Tibial nerve (tissue), 4 donors: ENCODE measurements at regions not wholly inside any gene's neighbourhood (a gene's known extent, or its start where the extent isn't known, plus 50 kb on each side); places are given as distances from the start of the nearest gene placed in this dataset. TPM values are rescaled to one million over a fixed set of nuclear protein-coding genes. Genes with fewer than 3 reads are reported as not detected.
A peak's percentile ranks its signal among the peaks of the same experiment; 100 is the strongest.

Source experiments
- DNase-seq, 2 donors: peaks; one replicate each; pipeline ENCODE4 v3.0.0-alpha.2; 2019; ENCODE audit warnings: low spot score in 2 of 2
- H3K27ac ChIP-seq, 4 donors: fragments of 200-600 bp; sonication (generic) in 3 of 4; one replicate each; pipeline ENCODE4 v1.5.1; 2017 to 2019; ENCODE audit warnings: mild to moderate bottlenecking in 1 of 4
- H3K27me3 ChIP-seq, 2 donors: fragments of 200-600 bp; sonication (generic) in 1 of 2; one replicate each; pipeline versions ENCODE4 v1.5.1 to v1.6.0; 2017 to 2019
- H3K36me3 ChIP-seq, 3 donors: fragments of 200-600 bp; sonication (generic); one replicate each; pipeline ENCODE4 v1.5.1; 2018 to 2019
- H3K4me1 ChIP-seq, 4 donors: fragments of 200-600 bp; sonication (generic) in 3 of 4; one replicate each; pipeline ENCODE4 v1.5.1; 2017 to 2019
- H3K4me3 ChIP-seq, 4 donors: fragments of 200-600 bp; sonication (generic) in 3 of 4; one replicate each; pipeline ENCODE4 v1.5.1; 2017 to 2019; ENCODE audit warnings: mild to moderate bottlenecking in 1 of 4, moderate library complexity in 1 of 4
- H3K9me3 ChIP-seq, 4 donors: fragments of 200-600 bp; sonication (generic) in 3 of 4; one replicate each; pipeline ENCODE4 v1.5.1; 2017 to 2019
- EP300 ChIP-seq, 2 donors: sonication (generic); formaldehyde crosslinking; IDR thresholded peaks; one replicate each; pipeline ENCODE4 v1.6.1; 2017; ENCODE audit warnings: antibody characterized with exemption in 2 of 2, mild to moderate bottlenecking in 1 of 2
- POLR2A ChIP-seq, 2 donors: fragments of 450-650 bp; IDR thresholded peaks; one replicate each; pipeline ENCODE4 v1.6.1; 2017; ENCODE audit warnings: antibody characterized with exemption in 2 of 2, mild to moderate bottlenecking in 2 of 2, moderate library complexity in 2 of 2
- WGBS, 2 donors: methylation state at CpG; one replicate each; pipeline ENCODE4 v1.1.5; 2018; 5-methylcytosine and 5-hydroxymethylcytosine counted together
- small RNA-seq: library from RNA; depleted of rRNA; stranded (forward); fragments of <200 nt; gene quantifications from one replicate; pipeline ENCODE3, GENCODE V24; 2016
- TF ChIP-seq, protein P1 (sequence below), 5 experiments: fragments of 200-600 bp in 3 of 5; fragments of 450-650 bp in 2 of 5; sonication (generic) in 3 of 5; IDR thresholded peaks; one replicate each; pipeline ENCODE4 v1.5.1; 2016 to 2019; ENCODE audit warnings: antibody characterized with exemption in 5 of 5, mild to moderate bottlenecking in 3 of 5, moderate library complexity in 2 of 5

DNA sequence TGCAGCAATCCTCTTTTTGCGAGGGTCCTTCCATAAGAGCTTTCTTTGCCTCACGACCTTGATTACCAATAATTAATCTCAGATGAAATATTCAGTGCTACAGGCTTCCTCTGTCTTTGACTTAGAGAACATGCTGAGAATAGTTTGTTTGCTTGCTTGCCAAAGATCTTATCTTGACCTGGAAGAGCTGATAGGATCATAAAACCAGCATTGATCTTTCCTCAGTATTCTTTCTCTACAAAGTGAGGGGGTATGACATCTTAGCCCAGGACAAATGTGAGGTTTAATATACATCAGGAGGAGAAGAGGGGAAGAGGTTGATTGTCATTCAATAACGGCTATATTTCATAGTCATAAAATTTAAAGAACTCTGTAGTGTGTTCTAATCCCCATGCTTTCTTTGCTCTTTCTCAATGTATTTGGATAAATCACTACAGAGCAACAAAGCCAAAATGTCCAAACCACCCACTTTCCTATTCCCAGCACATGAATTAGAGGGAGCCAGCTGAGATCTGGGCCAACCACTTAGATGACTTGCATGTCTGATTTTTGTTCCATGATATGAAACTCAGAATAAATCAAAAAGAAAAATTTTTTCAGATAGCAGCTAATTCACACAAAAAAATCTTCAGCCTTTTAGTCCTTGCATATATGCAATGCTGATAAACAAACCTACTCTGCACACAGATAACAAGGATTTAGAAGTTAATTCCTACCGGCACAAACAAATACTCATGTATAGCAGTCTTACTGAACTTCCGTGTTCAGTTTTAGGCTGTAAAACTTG is 50.5 kb upstream of the IPO9 start:
- WGBS, 2 donors: 59% methylated on average over 5 of the region's 5 CpGs
- peaks cover 0 to 31% (median 5%) of the 10 kb centered on the region in 4 donors for H3K4me1 ChIP-seq
- no peak overlapping the region for H3K4me3 ChIP-seq
- H3K27ac ChIP-seq: peak overlapping the region in 2 of 4 donors; percentile 21 to 26
- H3K36me3 ChIP-seq: peaks cover 2 to 33% (median 7%) of the 10 kb centered on the region in 3 donors
- H3K27me3 ChIP-seq: no peaks in the 10 kb centered on the region
- DNase-seq: no peak
- no peaks in the 10 kb centered on the region for H3K9me3 ChIP-seq
- TF ChIP-seq, protein P1, sequence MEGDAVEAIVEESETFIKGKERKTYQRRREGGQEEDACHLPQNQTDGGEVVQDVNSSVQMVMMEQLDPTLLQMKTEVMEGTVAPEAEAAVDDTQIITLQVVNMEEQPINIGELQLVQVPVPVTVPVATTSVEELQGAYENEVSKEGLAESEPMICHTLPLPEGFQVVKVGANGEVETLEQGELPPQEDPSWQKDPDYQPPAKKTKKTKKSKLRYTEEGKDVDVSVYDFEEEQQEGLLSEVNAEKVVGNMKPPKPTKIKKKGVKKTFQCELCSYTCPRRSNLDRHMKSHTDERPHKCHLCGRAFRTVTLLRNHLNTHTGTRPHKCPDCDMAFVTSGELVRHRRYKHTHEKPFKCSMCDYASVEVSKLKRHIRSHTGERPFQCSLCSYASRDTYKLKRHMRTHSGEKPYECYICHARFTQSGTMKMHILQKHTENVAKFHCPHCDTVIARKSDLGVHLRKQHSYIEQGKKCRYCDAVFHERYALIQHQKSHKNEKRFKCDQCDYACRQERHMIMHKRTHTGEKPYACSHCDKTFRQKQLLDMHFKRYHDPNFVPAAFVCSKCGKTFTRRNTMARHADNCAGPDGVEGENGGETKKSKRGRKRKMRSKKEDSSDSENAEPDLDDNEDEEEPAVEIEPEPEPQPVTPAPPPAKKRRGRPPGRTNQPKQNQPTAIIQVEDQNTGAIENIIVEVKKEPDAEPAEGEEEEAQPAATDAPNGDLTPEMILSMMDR (IDR thresholded peaks at IDR 0.05): no peak
- TF ChIP-seq EP300 (IDR thresholded peaks at IDR 0.05) (no peak), POLR2A (IDR thresholded peaks at IDR 0.05) (no peak)

Small RNA genes in the stretch of these regions (small RNA-seq; reads per million reads assigned to genes)
- gene MIR5191 (not detected), gene RNU6-501P (not detected)
